HG03045 (cell line): ENCODE measurements at regions not wholly inside any gene's neighbourhood (a gene's known extent, or its start where the extent isn't known, plus 50 kb on each side); places are given as distances from the start of the nearest gene placed in this dataset.

Experiments used
- ATAC-seq: cut with Tn5 transposase; IDR thresholded peaks from one replicate; pipeline ENCODE4 v1.9.1; 2021; ENCODE audit warnings: mild to moderate bottlenecking, moderate library complexity; ENCODE audit not compliant: unreplicated experiment

DNA sequence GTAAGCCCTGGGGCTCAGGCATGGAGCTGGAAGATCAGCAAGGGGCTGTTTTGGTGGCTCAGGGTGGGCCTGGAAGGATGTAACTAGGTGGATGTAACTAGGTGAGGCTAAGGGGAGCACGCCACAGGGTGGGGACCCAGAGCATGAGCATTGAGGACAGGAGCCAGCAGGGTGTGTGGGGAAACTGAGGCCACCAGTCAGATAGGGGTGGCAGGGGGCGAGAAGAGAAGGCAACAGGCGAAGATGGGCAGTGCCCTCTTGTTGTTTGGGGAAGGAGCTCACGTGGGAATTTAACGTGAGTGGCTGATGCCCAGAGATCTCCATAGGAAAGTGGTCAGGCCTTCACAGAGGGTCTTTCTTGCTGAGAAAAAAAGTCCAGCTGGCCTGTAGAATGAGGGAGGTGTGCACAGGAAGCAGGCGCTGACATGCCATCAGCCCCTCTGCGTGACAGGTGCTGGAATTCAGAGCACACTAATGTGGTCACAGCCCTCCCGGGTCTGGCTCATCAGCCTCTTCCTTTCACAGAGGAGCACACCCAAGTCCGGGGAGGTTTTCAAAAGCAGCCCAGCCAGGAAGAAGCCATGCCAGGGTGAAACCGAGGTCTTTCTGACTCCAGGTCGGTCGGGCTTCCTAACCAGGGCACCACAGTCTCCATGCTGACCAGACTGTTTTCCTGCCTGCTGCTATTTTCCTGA lies 54.6 kb upstream of the PAX6 start:
- no peak for ATAC-seq

GRCh38 chr11:31863170-31863832 lies 52.2 kb upstream of the PAX6 start:
- no peak for ATAC-seq

- no peak for ATAC-seq
Measured at GRCh38 chr11:31861011-31861410, 49.9 kb upstream of the PAX6 start.
